Peyer's patch (tissue), 4 donors: ENCODE measurements at regions not wholly inside any gene's neighbourhood (a gene's known extent, or its start where the extent isn't known, plus 50 kb on each side); places are given as distances from the start of the nearest gene placed in this dataset.
"Not testable (repeated sequence)": the region's sequence is repeated elsewhere in the genome, so short reads cannot be mapped to it uniquely, and the experiment has no call there.

Experiments
- DNase-seq, 3 donors: peaks; one replicate each; pipeline ENCODE4 v3.0.0-alpha.2; 2017 to 2019
- H3K27ac ChIP-seq, 4 donors: fragments of 200-600 bp; sonication (generic); one replicate each; pipeline ENCODE4 v1.5.1; 2016 to 2019
- H3K27me3 ChIP-seq, 2 donors: fragments of 200-600 bp; sonication (generic); one replicate each; pipeline ENCODE4 v1.5.1; 2019
- H3K36me3 ChIP-seq, 3 donors: fragments of 200-600 bp; sonication (generic); one replicate each; pipeline ENCODE4 v1.5.1; 2016 to 2019
- H3K4me1 ChIP-seq, 4 donors: fragments of 200-600 bp; sonication (generic); one replicate each; pipeline ENCODE4 v1.5.1; 2016 to 2019
- H3K4me3 ChIP-seq, 4 donors: fragments of 200-600 bp; sonication (generic); 1 replicate in 3 of 4; 2 replicates in 1 of 4; pipeline ENCODE4 v1.5.1; 2016 to 2019; ENCODE audit warnings: mild to moderate bottlenecking in 1 of 4
- H3K9me3 ChIP-seq, 4 donors: fragments of 200-600 bp; sonication (generic); one replicate each; pipeline ENCODE4 v1.5.1; 2016 to 2019; ENCODE audit warnings: mild to moderate bottlenecking in 1 of 4
- CTCF ChIP-seq, 6 experiments: fragments of 450-650 bp in 4 of 6; fragments of 200-600 bp in 2 of 6; sonication (generic) in 1 of 6; IDR thresholded peaks; one replicate each; pipeline ENCODE4 v1.5.1; 2017 to 2019; ENCODE audit warnings: antibody characterized with exemption in 6 of 6, mild to moderate bottlenecking in 3 of 6, moderate library complexity in 1 of 6
- POLR2A ChIP-seq, 2 donors: fragments of 450-650 bp; IDR thresholded peaks; one replicate each; pipeline ENCODE4 v1.5.1; 2017; ENCODE audit warnings: antibody characterized with exemption in 2 of 2, mild to moderate bottlenecking in 2 of 2, moderate library complexity in 2 of 2

GRCh38 chr13:82467626-82468025, 1414.6 kb downstream of the SLITRK1 start:
- TF ChIP-seq CTCF (IDR thresholded peaks at IDR 0.05) (no peak), POLR2A (IDR thresholded peaks at IDR 0.05) (no peak)
- no peak for DNase-seq
- H3K4me3 ChIP-seq, result no peak overlapping the region
- no peaks in the 10 kb centered on the region for H3K36me3 ChIP-seq
- no peaks in the 10 kb centered on the region for H3K9me3 ChIP-seq
- H3K27me3 ChIP-seq, result no peaks in the 10 kb centered on the region
- H3K27ac ChIP-seq, result no peak overlapping the region
- H3K4me1 ChIP-seq, result no peaks in the 10 kb centered on the region

GRCh38 chr13:82459575-82459974, 1422.7 kb downstream of the SLITRK1 start:
- H3K4me3 ChIP-seq, H3K36me3 ChIP-seq, DNase-seq, H3K4me1 ChIP-seq, H3K27me3 ChIP-seq, H3K27ac ChIP-seq, H3K9me3 ChIP-seq: not testable (repeated sequence)

- Histone ChIP-seq H3K4me3 (no peak overlapping the region), H3K27me3 (no peaks in the 10 kb centered on the region), H3K27ac (no peak overlapping the region), H3K9me3 (no peaks in the 10 kb centered on the region), H3K36me3 (no peaks in the 10 kb centered on the region), H3K4me1 (no peaks in the 10 kb centered on the region)
- no peak for TF ChIP-seq CTCF (IDR thresholded peaks at IDR 0.05)
- TF ChIP-seq POLR2A (IDR thresholded peaks at IDR 0.05), result no peak
- no peak for DNase-seq
These were observed 1424.1 kb downstream of the SLITRK1 start for GRCh38 chr13:82458169-82458568.

GRCh38 chr13:82457548-82457947, 1424.7 kb downstream of the SLITRK1 start:
- DNase-seq, H3K4me3 ChIP-seq, H3K4me1 ChIP-seq, H3K9me3 ChIP-seq, H3K27ac ChIP-seq, H3K27me3 ChIP-seq, H3K36me3 ChIP-seq: not testable (repeated sequence)

- H3K27ac ChIP-seq, result no peak overlapping the region
- no peak overlapping the region for H3K4me3 ChIP-seq
- no peaks in the 10 kb centered on the region for H3K9me3 ChIP-seq
- H3K27me3 ChIP-seq, result no peaks in the 10 kb centered on the region
- TF ChIP-seq POLR2A (IDR thresholded peaks at IDR 0.05) (no peak), CTCF (IDR thresholded peaks at IDR 0.05) (no peak)
- no peak for DNase-seq
- H3K36me3 ChIP-seq, result no peaks in the 10 kb centered on the region
- H3K4me1 ChIP-seq, result no peaks in the 10 kb centered on the region
These were observed 1434.7 kb downstream of the SLITRK1 start for GRCh38 chr13:82447416-82448077.

- Histone ChIP-seq H3K27me3 (no peaks in the 10 kb centered on the region), H3K36me3 (no peaks in the 10 kb centered on the region), H3K4me1 (no peaks in the 10 kb centered on the region), H3K4me3 (no peak overlapping the region), H3K27ac (no peak overlapping the region), H3K9me3 (peaks cover 0 to 4% (median 0%) of the 10 kb centered on the region in 4 donors)
- no peak for TF ChIP-seq POLR2A (IDR thresholded peaks at IDR 0.05)
- no peak for TF ChIP-seq CTCF (IDR thresholded peaks at IDR 0.05)
- no peak for DNase-seq
These were observed 1442.9 kb downstream of the SLITRK1 start for GRCh38 chr13:82439159-82439904.
